Keratinocyte (primary cell): ENCODE measurements at regions not wholly inside any gene's neighbourhood (a gene's known extent, or its start where the extent isn't known, plus 50 kb on each side); places are given as distances from the start of the nearest gene placed in this dataset.

Experiments
- DNase-seq: peaks from one replicate; pipeline ENCODE4 v3.0.0-alpha.2; 2011; ENCODE audit warnings: low read depth, missing footprints, low spot score
- FAIRE-seq: peaks from 2 replicates; lab custom pipeline; 2011; peaks lifted over from hg19 to GRCh38; lab: Jason Lieb, UNC
- H2AFZ ChIP-seq: 2 replicates; pipeline ENCODE4 v1.6.0; 2012; ENCODE audit warnings: low read length, control low read depth, inconsistent platforms; ENCODE audit not compliant: control insufficient read depth
- H3K27ac ChIP-seq: 2 replicates; pipeline ENCODE4 v1.5.1; 2011; ENCODE audit warnings: low read length; ENCODE audit not compliant: control insufficient read depth, insufficient read depth
- H3K27me3 ChIP-seq: 3 replicates; pipeline ENCODE4 v1.6.0; 2011; ENCODE audit warnings: low read length; ENCODE audit not compliant: control insufficient read depth, insufficient read depth; ENCODE audit errors: extremely low read depth
- H3K36me3 ChIP-seq, 2 experiments: 2 replicates in 1 of 2; 3 replicates in 1 of 2; pipeline ENCODE4 v1.5.1; 2011; ENCODE audit warnings: low read length in 2 of 2, mild to moderate bottlenecking in 1 of 2; ENCODE audit not compliant: control insufficient read depth in 2 of 2, insufficient read depth in 2 of 2; ENCODE audit errors: extremely low read depth in 1 of 2
- H3K4me1 ChIP-seq: 3 replicates; pipeline ENCODE4 v1.5.1; 2011; ENCODE audit warnings: low read length; ENCODE audit not compliant: control insufficient read depth, insufficient read depth; ENCODE audit errors: extremely low read depth
- H3K4me2 ChIP-seq: 3 replicates; pipeline ENCODE4 v1.6.0; 2011; ENCODE audit warnings: low read depth, low read length; ENCODE audit not compliant: control insufficient read depth, insufficient read depth; ENCODE audit errors: extremely low read depth
- H3K4me3 ChIP-seq, 3 experiments: fragments of 200-600 bp in 1 of 3; sonication (generic) in 1 of 3; 2 replicates in 2 of 3; 3 replicates in 1 of 3; pipeline ENCODE4 v1.5.1; 2011 to 2016; ENCODE audit warnings: low read length in 3 of 3, mild to moderate bottlenecking in 3 of 3, control low read depth in 2 of 3, inconsistent platforms in 1 of 3, low read depth in 1 of 3, mixed read lengths in 1 of 3, mixed run types in 1 of 3, moderate library complexity in 1 of 3; ENCODE audit not compliant: control insufficient read depth in 2 of 3, insufficient read depth in 2 of 3; ENCODE audit errors: extremely low read depth in 1 of 3
- H3K79me2 ChIP-seq: 2 replicates; pipeline ENCODE4 v1.6.0; 2012; ENCODE audit warnings: low read length; ENCODE audit not compliant: control insufficient read depth, insufficient read depth
- H3K9ac ChIP-seq: 3 replicates; pipeline ENCODE4 v1.6.0; 2011; ENCODE audit warnings: low read length; ENCODE audit not compliant: control insufficient read depth, insufficient read depth; ENCODE audit errors: extremely low read depth
- H3K9me1 ChIP-seq: 3 replicates; pipeline ENCODE4 v1.6.0; 2011; ENCODE audit warnings: low read length; ENCODE audit not compliant: control insufficient read depth, insufficient read depth; ENCODE audit errors: extremely low read depth
- H3K9me3 ChIP-seq: 2 replicates; pipeline ENCODE4 v1.5.1; 2012; ENCODE audit warnings: low read depth, low read length; ENCODE audit not compliant: control insufficient read depth
- H4K20me1 ChIP-seq: 3 replicates; pipeline ENCODE4 v1.6.0; 2011; ENCODE audit warnings: low read length; ENCODE audit not compliant: control insufficient read depth, insufficient read depth; ENCODE audit errors: extremely low read depth
- EZH2 ChIP-seq: IDR thresholded peaks from one replicate; pipeline ENCODE4 v1.6.1; 2012; ENCODE audit warnings: inconsistent platforms, mild to moderate bottlenecking, low read length, moderate library complexity
- dilution Hi-C: fragments of 300-500 bp; cut with MboI; formaldehyde crosslinking; loops from one replicate; pipeline ENCODE4 v1.7.0; 2020; ENCODE audit warnings: low sequenced_read_pairs; ENCODE audit not compliant: extremely low pct_ligation_motif_present
- TF ChIP-seq, protein P1 (sequence below), 3 experiments: IDR thresholded peaks in 1 of 3; conservative IDR thresholded peaks in 1 of 3; optimal IDR thresholded peaks in 1 of 3; 2 replicates in 2 of 3; 3 replicates in 1 of 3; pipeline versions ENCODE3 to v1.5.1; 2011; ENCODE audit warnings: low read length in 3 of 3, mild to moderate bottlenecking in 3 of 3, moderate library complexity in 2 of 3, control low read depth in 1 of 3, inconsistent platforms in 1 of 3; ENCODE audit not compliant: insufficient read depth in 2 of 3; ENCODE audit errors: extremely low read depth in 1 of 3

DNA sequence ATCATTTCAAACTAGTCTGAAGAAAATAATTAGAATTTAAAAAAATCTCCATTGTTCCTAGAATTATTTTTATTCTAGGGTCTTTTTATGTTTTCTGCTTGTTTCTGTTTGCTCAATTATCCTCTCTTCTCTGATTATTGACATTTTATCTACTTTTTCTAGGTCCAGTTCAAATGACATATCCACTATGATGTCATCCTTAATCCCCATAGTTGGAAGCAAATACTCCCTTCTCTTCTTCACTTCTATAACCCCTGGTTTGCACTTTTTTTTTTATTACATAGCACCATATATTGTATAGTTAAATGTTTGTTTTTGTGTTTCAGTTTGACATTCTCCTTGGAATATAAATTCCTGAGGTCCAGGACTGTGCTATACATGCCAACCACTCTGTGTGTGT is 82.6 kb downstream of the CT47B1 start:
- Histone ChIP-seq H3K4me2 (no peak overlapping the region), H3K36me3 (no peaks in the 10 kb centered on the region), H3K79me2 (no peaks in the 10 kb centered on the region), H3K9me3 (no peaks in the 10 kb centered on the region), H4K20me1 (no peaks in the 10 kb centered on the region), H3K27ac (no peak overlapping the region), H2AFZ (no peak overlapping the region), H3K9ac (no peak overlapping the region), H3K9me1 (no peaks in the 10 kb centered on the region), H3K27me3 (no peaks in the 10 kb centered on the region), H3K4me1 (no peaks in the 10 kb centered on the region), H3K4me3 (no peak overlapping the region)
- dilution Hi-C loops, result no loop called here
- no peak for FAIRE-seq
- no peak for DNase-seq
- TF ChIP-seq EZH2, result no peak
- TF ChIP-seq, protein P1, sequence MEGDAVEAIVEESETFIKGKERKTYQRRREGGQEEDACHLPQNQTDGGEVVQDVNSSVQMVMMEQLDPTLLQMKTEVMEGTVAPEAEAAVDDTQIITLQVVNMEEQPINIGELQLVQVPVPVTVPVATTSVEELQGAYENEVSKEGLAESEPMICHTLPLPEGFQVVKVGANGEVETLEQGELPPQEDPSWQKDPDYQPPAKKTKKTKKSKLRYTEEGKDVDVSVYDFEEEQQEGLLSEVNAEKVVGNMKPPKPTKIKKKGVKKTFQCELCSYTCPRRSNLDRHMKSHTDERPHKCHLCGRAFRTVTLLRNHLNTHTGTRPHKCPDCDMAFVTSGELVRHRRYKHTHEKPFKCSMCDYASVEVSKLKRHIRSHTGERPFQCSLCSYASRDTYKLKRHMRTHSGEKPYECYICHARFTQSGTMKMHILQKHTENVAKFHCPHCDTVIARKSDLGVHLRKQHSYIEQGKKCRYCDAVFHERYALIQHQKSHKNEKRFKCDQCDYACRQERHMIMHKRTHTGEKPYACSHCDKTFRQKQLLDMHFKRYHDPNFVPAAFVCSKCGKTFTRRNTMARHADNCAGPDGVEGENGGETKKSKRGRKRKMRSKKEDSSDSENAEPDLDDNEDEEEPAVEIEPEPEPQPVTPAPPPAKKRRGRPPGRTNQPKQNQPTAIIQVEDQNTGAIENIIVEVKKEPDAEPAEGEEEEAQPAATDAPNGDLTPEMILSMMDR (optimal IDR thresholded peaks at IDR 0.05 in 1 of 3, IDR thresholded peaks at IDR 0.05 in 1 of 3, conservative IDR thresholded peaks at IDR 0.05 in 1 of 3; ENCODE audit: extremely low read depth in 1 of 3, insufficient read depth in 2 of 3, low read length in 3 of 3), result no peak

DNA sequence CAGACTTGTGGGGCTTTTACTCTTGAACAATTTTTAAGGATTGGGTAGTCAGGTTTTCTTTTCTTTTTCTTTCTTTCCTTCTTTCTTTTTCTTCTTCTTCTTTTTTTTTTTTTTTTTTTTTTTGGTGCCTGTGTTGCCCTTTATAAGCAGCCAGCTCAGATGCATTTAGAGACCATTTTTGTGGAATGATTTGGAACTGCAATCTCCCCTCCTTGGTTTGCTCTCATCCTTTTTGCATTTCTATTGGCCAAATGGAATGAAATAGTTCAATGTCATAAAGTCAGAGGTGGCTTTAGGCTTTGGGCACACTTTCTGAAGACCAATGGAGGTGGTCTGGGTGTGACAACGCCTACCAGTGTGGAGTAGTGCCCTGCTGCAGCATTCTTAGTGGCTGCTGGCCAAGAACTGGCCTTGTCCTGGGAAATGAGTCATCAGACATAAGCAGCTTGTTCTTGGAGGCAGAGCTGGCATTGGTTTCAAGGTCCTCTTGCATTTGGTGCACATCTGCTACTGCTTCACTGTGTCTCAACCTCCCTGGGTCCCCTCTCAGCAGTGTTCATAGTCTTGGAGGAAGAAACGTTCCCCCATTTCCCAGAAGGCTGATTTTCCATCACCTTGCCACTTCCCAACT is 84.5 kb downstream of the CT47B1 start:
- FAIRE-seq (no peak), DNase-seq (no peak)

More for the DNA sequence above, 84.5 kb downstream of the CT47B1 start:
- H3K4me2 ChIP-seq, result no peak overlapping the region
- no peak overlapping the region for H3K4me3 ChIP-seq
- no peaks in the 10 kb centered on the region for H4K20me1 ChIP-seq
- H3K4me1 ChIP-seq, result no peaks in the 10 kb centered on the region
- H3K27ac ChIP-seq, result no peak overlapping the region
- H3K36me3 ChIP-seq, result no peaks in the 10 kb centered on the region
- H3K9ac ChIP-seq, result no peak overlapping the region
- no peaks in the 10 kb centered on the region for H3K79me2 ChIP-seq
- H3K9me1 ChIP-seq, result no peaks in the 10 kb centered on the region
- TF ChIP-seq, protein P1 (optimal IDR thresholded peaks at IDR 0.05 in 1 of 3, IDR thresholded peaks at IDR 0.05 in 1 of 3, conservative IDR thresholded peaks at IDR 0.05 in 1 of 3; ENCODE audit: extremely low read depth in 1 of 3, insufficient read depth in 2 of 3, low read length in 3 of 3), result no peak
- TF ChIP-seq EZH2, result no peak
- dilution Hi-C loops, result no loop called here
- no peaks in the 10 kb centered on the region for H3K9me3 ChIP-seq
- no peaks in the 10 kb centered on the region for H3K27me3 ChIP-seq
- H2AFZ ChIP-seq, result no peak overlapping the region
